NB4 (cell line): ENCODE measurements at regions not wholly inside any gene's neighbourhood (a gene's known extent, or its start where the extent isn't known, plus 50 kb on each side); places are given as distances from the start of the nearest gene placed in this dataset.

Experiments
- MYC ChIP-seq: IDR thresholded peaks from 2 replicates; pipeline ENCODE4 v1.6.1; 2011; ENCODE audit warnings: low read depth, low read length
- POLR2A ChIP-seq: IDR thresholded peaks from 2 replicates; pipeline ENCODE4 v1.6.1; 2011; ENCODE audit warnings: mild to moderate bottlenecking; ENCODE audit not compliant: insufficient read length; ENCODE audit errors: extremely low read depth

DNA sequence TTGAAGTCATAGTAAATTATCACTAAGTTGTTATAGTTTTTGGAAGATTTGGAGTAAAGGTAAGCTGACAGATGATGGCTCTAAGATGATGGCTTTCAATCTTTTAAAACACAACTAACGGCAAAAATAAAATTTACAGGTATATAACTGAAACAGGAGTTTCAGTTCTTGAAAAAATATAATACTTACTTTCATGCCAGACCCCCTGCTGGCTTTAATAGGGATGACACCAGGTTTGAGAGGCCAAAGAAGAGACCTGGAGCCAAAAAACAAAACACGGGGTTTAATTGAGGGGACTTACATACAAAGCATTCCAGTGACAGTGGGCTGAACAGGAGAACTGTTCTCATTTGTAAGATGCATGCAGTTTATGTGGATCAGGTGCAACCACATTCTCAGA lies 301.7 kb upstream of the PCSK5 start:
- TF ChIP-seq MYC (no peak), POLR2A (no peak)
